Endothelial cell of umbilical vein (primary cell): ENCODE measurements at regions not wholly inside any gene's neighbourhood (a gene's known extent, or its start where the extent isn't known, plus 50 kb on each side); places are given as distances from the start of the nearest gene placed in this dataset.

Experiments used
- BruUV-seq: library from RNA; stranded (reverse); fragments of 400-500 nt; replicated peaks from 2 replicates; lab custom pipeline; 2021; lab: Mats Ljungman, UMichigan
- CTCF ChIA-PET: fragments of 300-600, 350-600 bp; sonication (Branson Sonifier 250); formaldehyde crosslinking; loops from one replicate; lab custom pipeline; 2021; ENCODE audit warnings: antibody characterized with exemption, inconsistent platforms; lab: Charles Lee
- POLR2A ChIA-PET: fragments of 300-600, 350-600 bp; sonication (Branson Sonifier 250); formaldehyde crosslinking; loops from one replicate; lab custom pipeline; 2021; ENCODE audit warnings: antibody characterized with exemption, inconsistent platforms; lab: Charles Lee
- DNase-seq: peaks from one replicate; pipeline ENCODE4 v3.0.0-alpha.2; 2011; ENCODE audit warnings: low read depth, low spot score
- FAIRE-seq: peaks from 2 replicates; lab custom pipeline; 2011; peaks lifted over from hg19 to GRCh38; lab: Jason Lieb, UNC
- H2AFZ ChIP-seq: 2 replicates; pipeline ENCODE4 v1.6.0; 2012; ENCODE audit warnings: low read depth, low read length, control low read depth, inconsistent platforms
- H3K27ac ChIP-seq: 2 replicates; pipeline ENCODE4 v1.5.1; 2011; ENCODE audit warnings: low read depth, mild to moderate bottlenecking, control low read depth, low read length, moderate library complexity; ENCODE audit not compliant: insufficient read depth
- H3K27me3 ChIP-seq, 2 experiments: 2 replicates each; pipeline versions ENCODE4 v1.6.0 to v1.6.1; 2011; ENCODE audit warnings: low read length in 2 of 2, mixed read lengths in 1 of 2; ENCODE audit not compliant: control insufficient read depth in 2 of 2, insufficient read depth in 2 of 2
- H3K36me3 ChIP-seq, 2 experiments: 2 replicates in 1 of 2; 3 replicates in 1 of 2; pipeline ENCODE4 v1.5.1; 2011; ENCODE audit warnings: low read length in 2 of 2, mild to moderate bottlenecking in 1 of 2, moderate library complexity in 1 of 2; ENCODE audit not compliant: control insufficient read depth in 2 of 2, insufficient read depth in 2 of 2; ENCODE audit errors: extremely low read depth in 1 of 2
- H3K4me1 ChIP-seq: 3 replicates; pipeline ENCODE4 v1.5.1; 2011; ENCODE audit warnings: mild to moderate bottlenecking, low read length; ENCODE audit not compliant: control insufficient read depth, insufficient read depth; ENCODE audit errors: extremely low read depth
- H3K4me2 ChIP-seq: 2 replicates; pipeline ENCODE4 v1.6.1; 2011; ENCODE audit warnings: low read length, control low read depth, mixed read lengths; ENCODE audit not compliant: insufficient read depth
- H3K4me3 ChIP-seq, 3 experiments: fragments of 200-600 bp in 1 of 3; sonication (generic), shearing (Covaris generic) in 1 of 3; replicated peaks in 1 of 3; 2 replicates each; pipeline ENCODE4 v1.5.1; 2011 to 2016; ENCODE audit warnings: control low read depth in 3 of 3, low read length in 3 of 3, mild to moderate bottlenecking in 2 of 3, inconsistent platforms in 1 of 3, low read depth in 1 of 3, moderate library complexity in 1 of 3; ENCODE audit not compliant: insufficient read depth in 1 of 3
- H3K79me2 ChIP-seq: 2 replicates; pipeline ENCODE4 v1.6.0; 2012; ENCODE audit warnings: low read length, inconsistent platforms; ENCODE audit not compliant: control insufficient read depth, insufficient read depth
- H3K9ac ChIP-seq: replicated peaks from 2 replicates; pipeline ENCODE3; 2011; ENCODE audit warnings: low read length, control low read depth; ENCODE audit not compliant: insufficient read depth; ENCODE audit errors: extremely low read depth
- H3K9me1 ChIP-seq: replicated peaks from 3 replicates; pipeline ENCODE4 v1.6.0; 2011; ENCODE audit warnings: mild to moderate bottlenecking, low read length; ENCODE audit not compliant: control insufficient read depth, insufficient read depth; ENCODE audit errors: extremely low read depth
- H3K9me3 ChIP-seq: replicated peaks from 2 replicates; pipeline ENCODE4 v1.5.1; 2012; ENCODE audit warnings: low read length, inconsistent platforms; ENCODE audit not compliant: control insufficient read depth, insufficient read depth
- H4K20me1 ChIP-seq: replicated peaks from 2 replicates; pipeline ENCODE3; 2011; ENCODE audit warnings: mild to moderate bottlenecking, low read length; ENCODE audit not compliant: control insufficient read depth, insufficient read depth; ENCODE audit errors: extremely low read depth
- EZH2 ChIP-seq: IDR thresholded peaks from 2 replicates; pipeline ENCODE4 v1.6.1; 2012; ENCODE audit warnings: borderline replicate concordance, low read depth, mild to moderate bottlenecking, moderate library complexity, low read length, inconsistent platforms; ENCODE audit not compliant: severe bottlenecking
- FOS ChIP-seq: IDR thresholded peaks from 2 replicates; pipeline ENCODE4 v1.6.1; 2011; ENCODE audit warnings: mild to moderate bottlenecking, low read length, moderate library complexity, borderline replicate concordance; ENCODE audit not compliant: insufficient read depth
- GATA2 ChIP-seq: IDR thresholded peaks from 2 replicates; pipeline ENCODE4 v1.7.0; 2011; ENCODE audit warnings: low read depth, mild to moderate bottlenecking, moderate library complexity, mixed read lengths, low read length; ENCODE audit not compliant: insufficient read length, insufficient read depth
- JUN ChIP-seq: IDR thresholded peaks from 2 replicates; pipeline ENCODE4 v1.6.1; 2011; ENCODE audit warnings: borderline replicate concordance, low read depth; ENCODE audit not compliant: insufficient read length, insufficient read depth
- MYC ChIP-seq: IDR thresholded peaks from one replicate; pipeline ENCODE4 v1.6.1; 2011; ENCODE audit warnings: mild to moderate bottlenecking, low read depth, low read length
- POLR2A ChIP-seq: IDR thresholded peaks from 2 replicates; pipeline ENCODE4 v1.6.1; 2012; ENCODE audit warnings: low read depth, mild to moderate bottlenecking, control low read depth, low read length
- POLR2AphosphoS5 ChIP-seq: IDR thresholded peaks from 2 replicates; pipeline ENCODE4 v1.6.1; 2012; ENCODE audit warnings: low read depth, mild to moderate bottlenecking, control low read depth, low read length, moderate library complexity; ENCODE audit not compliant: insufficient read depth
- dilution Hi-C: fragments of 300-500 bp; cut with MboI; formaldehyde crosslinking; loops from one replicate; pipeline ENCODE4 v1.15.0; 2019; ENCODE audit warnings: low sequenced_read_pairs; ENCODE audit not compliant: extremely low pct_ligation_motif_present
- intact Hi-C: fragments of 100-400 bp; cut with micrococcal nuclease; formaldehyde crosslinking; loops from one replicate; pipeline ENCODE4 v1.10.0; 2022
- TF ChIP-seq, protein P1 (sequence below): IDR thresholded peaks from 2 replicates; pipeline ENCODE4 v1.6.1; 2011; ENCODE audit not compliant: insufficient read depth, insufficient read length
- TF ChIP-seq, protein P2 (sequence below), 2 donors: IDR thresholded peaks; 1 replicate in 1 of 2; 2 replicates in 1 of 2; pipeline ENCODE4 v1.5.1; 2011; ENCODE audit warnings: low read length in 2 of 2, mild to moderate bottlenecking in 2 of 2, moderate library complexity in 2 of 2, control low read depth in 1 of 2, inconsistent platforms in 1 of 2, low read depth in 1 of 2; ENCODE audit not compliant: insufficient read depth in 1 of 2; ENCODE audit errors: extremely low read depth in 1 of 2

DNA sequence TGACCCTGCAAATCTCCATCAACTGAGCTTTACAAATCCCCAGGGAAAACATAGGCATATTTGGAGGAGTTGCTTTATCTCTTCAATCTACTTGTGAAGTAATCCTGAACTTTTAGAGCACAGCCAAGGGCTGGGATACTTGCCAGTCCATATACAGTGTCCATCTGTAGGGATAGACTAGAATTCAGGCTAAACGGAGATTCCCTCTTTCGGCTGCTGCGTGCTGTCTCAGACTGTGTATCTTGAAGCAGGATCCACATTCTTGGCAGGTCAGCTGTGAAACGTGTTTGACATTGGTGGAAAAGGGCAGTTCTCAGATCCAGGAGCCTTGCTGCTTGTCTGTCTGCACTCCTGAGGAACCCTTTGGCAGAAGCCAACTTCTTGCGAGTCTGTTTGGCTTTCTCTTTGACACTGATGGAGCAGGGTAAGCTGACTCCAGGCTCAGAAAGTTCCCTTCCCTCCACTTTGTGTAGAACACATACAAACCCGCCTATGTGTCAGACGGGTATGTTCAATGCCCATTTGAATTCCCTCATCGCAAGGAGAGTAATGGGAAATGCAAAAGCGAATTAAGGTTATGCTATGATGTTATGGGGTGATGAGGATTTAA is 221.8 kb downstream of the MAP2K4 start:
- Histone ChIP-seq H3K79me2 (no peaks in the 10 kb centered on the region), H3K4me3 (no peak overlapping the region), H3K9me3 (no peaks in the 10 kb centered on the region), H3K36me3 (no peaks in the 10 kb centered on the region), H3K4me2 (no peak overlapping the region), H3K9me1 (no peaks in the 10 kb centered on the region), H2AFZ (no peak overlapping the region), H4K20me1 (no peaks in the 10 kb centered on the region), H3K27ac (no peak overlapping the region), H3K9ac (no peak overlapping the region), H3K4me1 (no peaks in the 10 kb centered on the region), H3K27me3 (no peaks in the 10 kb centered on the region)
- intact Hi-C loops (no loop called here), dilution Hi-C loops (no loop called here)
- POLR2A ChIA-PET: no interaction called here
- DNase-seq (no peak), FAIRE-seq (no peak)
- TF ChIP-seq MYC: no peak
- no peak for TF ChIP-seq POLR2A
- no peak for TF ChIP-seq GATA2
- TF ChIP-seq FOS: no peak
- no peak for TF ChIP-seq EZH2
- no peak for TF ChIP-seq JUN
- TF ChIP-seq, protein P1, sequence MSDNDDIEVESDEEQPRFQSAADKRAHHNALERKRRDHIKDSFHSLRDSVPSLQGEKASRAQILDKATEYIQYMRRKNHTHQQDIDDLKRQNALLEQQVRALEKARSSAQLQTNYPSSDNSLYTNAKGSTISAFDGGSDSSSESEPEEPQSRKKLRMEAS: no peak
- TF ChIP-seq POLR2AphosphoS5: no peak
- TF ChIP-seq, protein P2, sequence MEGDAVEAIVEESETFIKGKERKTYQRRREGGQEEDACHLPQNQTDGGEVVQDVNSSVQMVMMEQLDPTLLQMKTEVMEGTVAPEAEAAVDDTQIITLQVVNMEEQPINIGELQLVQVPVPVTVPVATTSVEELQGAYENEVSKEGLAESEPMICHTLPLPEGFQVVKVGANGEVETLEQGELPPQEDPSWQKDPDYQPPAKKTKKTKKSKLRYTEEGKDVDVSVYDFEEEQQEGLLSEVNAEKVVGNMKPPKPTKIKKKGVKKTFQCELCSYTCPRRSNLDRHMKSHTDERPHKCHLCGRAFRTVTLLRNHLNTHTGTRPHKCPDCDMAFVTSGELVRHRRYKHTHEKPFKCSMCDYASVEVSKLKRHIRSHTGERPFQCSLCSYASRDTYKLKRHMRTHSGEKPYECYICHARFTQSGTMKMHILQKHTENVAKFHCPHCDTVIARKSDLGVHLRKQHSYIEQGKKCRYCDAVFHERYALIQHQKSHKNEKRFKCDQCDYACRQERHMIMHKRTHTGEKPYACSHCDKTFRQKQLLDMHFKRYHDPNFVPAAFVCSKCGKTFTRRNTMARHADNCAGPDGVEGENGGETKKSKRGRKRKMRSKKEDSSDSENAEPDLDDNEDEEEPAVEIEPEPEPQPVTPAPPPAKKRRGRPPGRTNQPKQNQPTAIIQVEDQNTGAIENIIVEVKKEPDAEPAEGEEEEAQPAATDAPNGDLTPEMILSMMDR (IDR thresholded peaks at IDR 0.05; ENCODE audit: extremely low read depth in 1 of 2, insufficient read depth in 1 of 2, low read depth in 1 of 2, low read length in 2 of 2): no peak
- no TSS peak for BruUV-seq
- CTCF ChIA-PET: no interaction called here
